NCI-H345 treated with DMSO at 0.1 percent for 48 hours (cell line): ENCODE measurements at regions not wholly inside any gene's neighbourhood (a gene's known extent, or its start where the extent isn't known, plus 50 kb on each side); places are given as distances from the start of the nearest gene placed in this dataset.
"Not testable (repeated sequence)": the region's sequence is repeated elsewhere in the genome, so short reads cannot be mapped to it uniquely, and the experiment has no call there.

ENCODE experiments used
- DNase-seq: peaks from one replicate; lab custom pipeline; 2025; ENCODE audit not compliant: unreplicated experiment; lab: John Stamatoyannopoulos, UW

GRCh38 chr2:180614776-180615175, 365.6 kb upstream of the UBE2E3 start:
- DNase-seq = no peak

- DNase-seq = no peak
Measured at GRCh38 chr2:180609626-180610340, 370.6 kb upstream of the UBE2E3 start.

- peak; percentile 65 for DNase-seq
Measured at GRCh38 chr2:180607514-180608049, 372.8 kb upstream of the UBE2E3 start.

GRCh38 chr2:180604077-180604476, 376.3 kb upstream of the UBE2E3 start:
- DNase-seq = no peak

- DNase-seq = no peak
Measured at GRCh38 chr2:180601016-180601415, 379.4 kb upstream of the UBE2E3 start.

- no peak for DNase-seq
Measured at GRCh38 chr2:180599804-180600203, 380.6 kb upstream of the UBE2E3 start.

GRCh38 chr2:180597179-180597578, 383.2 kb upstream of the UBE2E3 start:
- DNase-seq = no peak

GRCh38 chr2:180596453-180596852, 384.0 kb upstream of the UBE2E3 start:
- no peak for DNase-seq

- DNase-seq = no peak
Measured at GRCh38 chr2:180591947-180592346, 388.5 kb upstream of the UBE2E3 start.

- DNase-seq = not testable (repeated sequence)
Measured at GRCh38 chr2:180591093-180591781, 389.2 kb upstream of the UBE2E3 start.

GRCh38 chr2:180583441-180584140, 396.8 kb upstream of the UBE2E3 start:
- DNase-seq = no peak

- no peak for DNase-seq
Measured at GRCh38 chr2:180579388-180579787, 401.0 kb upstream of the UBE2E3 start.

GRCh38 chr2:180578441-180578840, 402.0 kb upstream of the UBE2E3 start:
- no peak for DNase-seq

- no peak for DNase-seq
Measured at GRCh38 chr2:180577567-180577966, 402.8 kb upstream of the UBE2E3 start.

- DNase-seq = no peak
Measured at GRCh38 chr2:180573951-180574350, 406.5 kb upstream of the UBE2E3 start.

- no peak for DNase-seq
Measured at GRCh38 chr2:180572346-180572745, 408.1 kb upstream of the UBE2E3 start.

- DNase-seq = no peak
Measured at GRCh38 chr2:180571559-180571958, 408.8 kb upstream of the UBE2E3 start.

GRCh38 chr2:180570864-180571263, 409.5 kb upstream of the UBE2E3 start:
- no peak for DNase-seq

GRCh38 chr2:180564051-180564450, 416.4 kb upstream of the UBE2E3 start:
- no peak for DNase-seq

- no peak for DNase-seq
Measured at GRCh38 chr2:180562378-180562777, 418.0 kb upstream of the UBE2E3 start.

- DNase-seq = no peak
Measured at GRCh38 chr2:180559771-180560170, 420.6 kb upstream of the UBE2E3 start.

- no peak for DNase-seq
Measured at GRCh38 chr2:180559038-180559437, 421.4 kb upstream of the UBE2E3 start.
